GM19395 (cell line): ENCODE measurements at regions not wholly inside any gene's neighbourhood (a gene's known extent, or its start where the extent isn't known, plus 50 kb on each side); places are given as distances from the start of the nearest gene placed in this dataset.

Source experiments
- ATAC-seq: cut with Tn5 transposase; IDR thresholded peaks from one replicate; pipeline ENCODE4 v1.9.1; 2021; ENCODE audit warnings: mild to moderate bottlenecking, moderate library complexity; ENCODE audit not compliant: unreplicated experiment

DNA sequence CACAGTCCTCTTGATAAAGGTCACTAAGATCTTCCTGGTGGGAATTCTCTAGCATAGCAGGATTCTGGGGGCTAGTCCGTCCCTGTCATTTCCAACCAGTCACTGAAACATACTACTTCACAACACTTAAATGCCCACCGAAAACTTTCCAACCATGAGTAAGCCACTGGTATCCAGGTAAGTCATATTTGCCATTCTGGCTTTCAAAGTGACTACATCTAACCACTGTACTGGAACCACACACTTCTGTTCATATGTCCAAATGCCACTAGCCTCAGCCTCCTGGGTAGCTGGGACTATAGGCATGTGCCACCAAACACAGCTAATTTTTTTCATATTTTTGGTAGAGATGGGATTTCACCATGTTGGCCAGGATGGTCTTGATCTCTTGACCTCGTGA, 64.3 kb upstream of the VANGL1 start:
- no peak for ATAC-seq

GRCh38 chr1:115575661-115576060, 66.1 kb upstream of the VANGL1 start:
- no peak for ATAC-seq

GRCh38 chr1:115572710-115573109, 69.1 kb upstream of the VANGL1 start:
- no peak for ATAC-seq

DNA sequence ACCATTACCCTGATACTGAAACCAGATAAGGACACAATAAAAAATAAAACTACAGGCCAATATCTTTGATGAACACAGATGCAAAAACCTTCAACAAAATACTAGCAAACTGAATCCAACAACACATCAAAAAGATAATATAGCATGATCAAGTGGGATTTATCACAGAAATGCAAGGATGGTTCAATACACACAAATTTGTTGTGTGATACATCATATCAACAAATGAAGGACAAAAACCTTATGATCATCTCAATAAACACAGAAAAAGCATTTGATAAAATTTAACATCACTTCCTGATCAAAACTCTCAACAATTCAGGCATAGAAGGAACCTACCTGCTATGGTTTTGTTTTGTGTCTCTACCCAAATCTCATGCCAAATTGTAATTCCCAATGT, 74.3 kb upstream of the VANGL1 start:
- no peak for ATAC-seq

GRCh38 chr1:115565791-115566190, 76.0 kb upstream of the VANGL1 start:
- ATAC-seq: no peak

DNA sequence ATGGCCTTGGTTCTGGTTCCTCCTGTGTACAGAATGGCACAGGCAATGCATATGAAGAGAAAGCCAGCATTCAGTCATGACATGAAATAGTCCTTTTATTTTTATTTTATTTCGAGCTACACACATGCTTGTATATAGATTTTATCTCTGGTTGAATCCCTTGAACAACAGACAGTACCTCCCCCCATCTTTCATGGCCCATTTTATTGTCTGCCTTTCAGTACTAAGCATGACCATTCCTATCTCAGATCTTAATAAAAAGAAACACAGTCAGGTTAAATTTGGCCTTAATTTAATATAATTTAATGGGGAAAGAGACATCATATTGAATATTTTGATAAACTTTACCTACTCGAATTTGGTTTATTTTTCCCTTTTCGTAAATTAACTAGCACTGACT, 76.4 kb upstream of the VANGL1 start:
- ATAC-seq: no peak

DNA sequence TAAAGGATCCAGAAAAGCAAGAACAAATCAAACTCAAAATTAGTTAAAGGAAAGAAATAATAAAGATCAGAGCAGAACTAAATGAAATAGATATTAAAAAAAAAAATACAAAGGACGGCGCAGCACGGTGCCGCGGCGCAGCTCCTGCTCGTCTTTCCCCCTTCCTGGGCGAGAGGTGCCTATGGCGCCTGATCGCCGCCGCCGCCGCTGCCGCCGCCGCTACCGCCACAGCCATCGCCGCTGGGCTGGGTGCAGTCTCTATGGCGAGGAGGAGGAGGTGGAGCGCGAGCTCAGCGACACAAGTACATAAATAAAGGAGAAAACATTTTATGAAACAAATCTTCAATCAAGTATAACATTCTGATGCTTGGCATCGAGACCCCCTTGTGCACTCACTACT, 77.6 kb upstream of the VANGL1 start:
- ATAC-seq: no peak

DNA sequence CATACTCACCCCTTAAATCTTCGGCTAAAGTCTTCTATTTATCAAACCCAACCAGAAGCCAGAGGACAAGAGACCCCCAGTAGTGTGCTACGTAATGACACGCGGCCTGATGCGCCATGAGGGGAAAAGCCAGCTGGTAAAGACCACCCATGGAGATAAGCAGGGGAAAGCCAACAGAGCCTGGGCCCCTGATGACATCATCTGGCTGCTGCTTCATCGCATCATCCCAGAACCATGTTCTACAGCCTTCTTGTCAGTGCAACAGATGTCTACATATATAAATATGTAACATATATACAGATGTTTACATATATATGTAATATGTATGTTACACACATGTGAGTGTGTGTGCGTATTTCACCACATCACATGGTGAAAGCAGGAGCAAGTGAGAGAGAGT, 81.7 kb upstream of the VANGL1 start:
- no peak for ATAC-seq

DNA sequence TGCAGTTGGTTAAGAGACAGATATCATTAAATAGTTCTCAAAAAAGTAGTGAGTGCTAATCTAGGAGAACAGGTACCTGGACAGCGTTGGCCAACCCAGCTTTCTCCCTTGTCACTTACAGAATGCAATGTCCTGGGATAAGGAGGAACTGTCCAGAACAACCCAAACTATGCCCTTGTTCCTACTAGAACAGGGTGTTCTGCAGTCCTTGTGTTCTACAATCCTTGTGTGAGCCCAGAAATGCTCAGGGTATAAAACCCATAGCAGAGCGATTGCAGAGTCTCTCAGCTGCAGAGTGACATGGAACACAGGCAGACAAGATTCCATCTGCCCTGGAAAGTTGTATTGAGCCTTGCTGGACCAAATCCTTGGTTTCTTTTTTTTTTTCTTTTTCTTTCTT, 83.5 kb upstream of the VANGL1 start:
- no peak for ATAC-seq

- ATAC-seq: no peak
Observed at GRCh38 chr1:115557715-115558114, 84.1 kb upstream of the VANGL1 start.

DNA sequence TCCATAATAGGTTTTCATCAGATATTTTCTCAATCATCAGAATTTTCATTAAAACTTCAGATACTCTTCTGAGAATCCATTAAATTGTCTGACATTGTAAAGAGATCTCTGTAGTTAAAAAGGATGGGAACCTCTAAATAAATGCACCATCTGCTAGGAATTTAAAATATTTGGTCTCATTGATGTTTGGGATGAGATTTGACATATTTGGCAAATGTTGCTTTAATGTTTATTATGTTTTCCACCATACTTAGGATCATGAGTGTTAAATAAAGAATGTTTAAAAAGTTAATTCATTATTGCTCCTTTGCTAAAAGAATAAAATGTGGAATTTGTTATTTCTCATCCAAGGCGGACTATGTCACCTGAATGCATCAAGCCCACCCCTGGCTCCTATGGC, 85.5 kb upstream of the VANGL1 start:
- ATAC-seq: no peak

DNA sequence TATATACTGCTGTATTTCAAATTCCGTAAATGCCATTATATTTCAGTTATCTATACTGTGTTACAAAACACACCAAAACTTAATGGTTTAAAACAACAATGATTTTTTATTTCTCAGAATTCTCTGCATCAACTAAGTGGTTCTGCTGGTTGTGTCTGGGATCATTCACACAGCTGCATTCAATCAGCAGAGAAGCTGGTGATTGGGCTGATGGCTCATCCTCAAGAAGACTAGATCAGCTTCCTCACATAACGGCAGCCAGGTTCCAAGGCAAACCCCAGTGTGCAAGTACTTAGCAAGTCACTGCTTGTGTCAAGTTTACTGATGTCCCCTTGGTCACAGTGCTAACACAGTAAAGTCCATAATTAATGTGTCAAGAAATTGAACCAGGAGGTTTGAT, 86.3 kb upstream of the VANGL1 start:
- ATAC-seq: no peak

DNA sequence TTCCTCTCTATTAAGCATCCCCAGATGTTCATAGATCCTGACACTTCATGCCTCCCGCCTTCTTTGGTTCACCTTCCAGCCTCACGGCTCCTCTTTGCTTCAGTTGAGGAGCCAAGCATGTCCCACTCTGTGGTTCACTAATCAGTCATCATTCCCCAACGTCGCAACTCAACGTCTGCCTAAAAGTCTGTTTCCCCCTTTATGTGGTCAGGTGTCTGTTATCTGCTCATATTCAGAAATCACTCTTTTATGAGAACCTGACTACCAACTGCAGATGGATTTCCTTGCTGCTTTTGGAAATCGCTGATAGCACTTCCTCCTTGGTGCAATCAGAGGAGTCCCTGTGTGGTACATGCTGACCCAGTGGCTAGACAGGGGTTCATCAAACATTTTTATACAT, 94.1 kb upstream of the VANGL1 start:
- no peak for ATAC-seq

DNA sequence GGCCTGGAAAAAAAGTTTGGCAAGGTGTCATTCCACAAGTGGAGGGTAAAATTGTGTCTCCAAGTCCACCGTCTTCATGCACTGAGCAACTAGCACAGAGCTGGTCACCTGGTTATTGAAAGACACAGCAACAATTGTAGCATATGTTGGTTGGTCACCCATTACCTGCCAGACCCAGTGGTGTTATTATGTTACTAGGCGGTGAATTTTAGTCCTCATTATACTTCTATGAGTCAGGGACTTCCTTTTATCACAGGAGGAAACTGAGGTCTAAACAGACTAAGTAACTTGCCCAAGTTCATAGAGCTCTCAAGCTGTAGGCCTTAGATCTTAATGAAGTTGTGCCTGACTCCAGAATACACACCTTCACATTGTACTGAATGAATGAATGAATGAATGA, 94.9 kb upstream of the VANGL1 start:
- ATAC-seq: no peak

GRCh38 chr1:115545791-115546733, 95.7 kb upstream of the VANGL1 start:
- no peak for ATAC-seq

- no peak for ATAC-seq
Observed at GRCh38 chr1:115545096-115545720, 96.6 kb upstream of the VANGL1 start.

DNA sequence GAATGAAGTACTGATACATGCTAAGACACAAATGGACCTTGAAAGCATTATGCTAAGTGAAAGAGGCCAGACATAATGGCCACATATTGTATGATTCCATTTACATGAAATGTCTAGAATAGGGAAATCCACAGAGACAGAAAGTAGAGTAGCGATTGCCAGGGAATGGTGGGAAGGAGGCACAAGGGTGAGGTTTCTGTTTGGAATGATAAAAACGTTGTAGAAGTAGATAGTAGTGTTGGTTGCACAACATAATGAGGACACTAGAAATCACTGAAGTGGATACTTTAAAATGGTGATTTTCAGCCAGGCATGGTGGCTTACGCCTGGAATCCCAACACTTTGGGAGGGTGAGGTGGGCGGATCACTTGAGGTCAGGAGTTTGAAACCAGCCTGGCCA, 97.6 kb upstream of the VANGL1 start:
- no peak for ATAC-seq

DNA sequence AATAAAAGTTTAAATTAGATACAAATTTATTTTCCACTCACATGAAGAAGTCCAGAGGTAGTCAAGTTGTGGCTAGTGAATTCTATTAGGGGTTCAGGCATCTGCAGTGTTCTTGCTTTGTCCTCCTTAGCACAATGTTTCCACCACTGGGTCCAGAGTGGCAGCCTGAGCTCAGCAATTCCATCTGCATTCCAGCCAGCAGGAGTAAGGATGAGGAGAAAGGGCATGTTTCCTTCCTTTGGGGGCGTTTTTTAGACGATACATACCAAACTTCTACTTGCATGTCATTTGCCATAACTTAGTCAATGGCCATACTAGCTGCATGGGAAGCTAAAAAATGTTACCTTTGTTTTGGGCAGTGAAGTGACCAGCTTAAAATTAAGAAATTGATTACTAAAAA, 98.5 kb upstream of the VANGL1 start:
- no peak for ATAC-seq

GRCh38 chr1:115539736-115540135, 102.0 kb upstream of the VANGL1 start:
- ATAC-seq: no peak

GRCh38 chr1:115539061-115539460, 102.7 kb upstream of the VANGL1 start:
- no peak for ATAC-seq

DNA sequence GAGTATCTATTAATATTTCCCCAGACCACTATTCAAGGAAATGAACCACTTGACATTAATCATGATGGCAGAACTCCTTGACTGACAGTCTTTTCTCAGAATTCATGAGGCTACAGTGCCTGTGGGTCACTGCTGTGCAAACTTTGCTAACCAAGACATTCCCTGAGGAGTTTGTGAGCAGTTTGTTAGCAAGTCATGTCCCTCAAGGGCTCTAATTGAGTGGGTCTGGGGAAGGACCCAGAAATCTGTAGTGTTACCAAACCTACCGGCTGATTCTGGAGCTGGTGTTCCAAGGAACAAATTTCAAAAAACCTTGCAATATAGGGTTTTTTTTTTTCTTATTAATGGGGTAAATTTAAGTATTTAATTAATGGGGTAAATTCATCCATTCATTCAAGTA, 103.2 kb upstream of the VANGL1 start:
- no peak for ATAC-seq

DNA sequence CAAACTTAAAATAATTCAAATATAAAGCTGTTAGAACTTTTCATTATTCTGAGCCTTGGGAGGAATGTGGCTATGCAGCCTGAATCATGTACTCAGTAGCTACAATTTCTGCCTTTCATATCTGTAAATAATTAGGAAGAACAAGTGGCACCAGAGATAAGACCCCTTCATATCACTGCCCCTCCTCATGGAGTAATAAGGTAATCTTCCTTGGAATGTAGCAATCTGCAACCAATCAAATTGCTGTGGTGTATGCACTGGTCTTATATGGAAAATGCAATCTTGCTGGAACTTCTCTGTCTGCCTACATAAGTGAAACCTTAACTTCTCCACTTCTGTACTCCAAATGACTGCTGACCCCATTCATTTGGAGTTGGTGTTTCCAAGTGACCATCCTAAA, 104.4 kb upstream of the VANGL1 start:
- ATAC-seq: no peak
